ENCODE measurements at regions not wholly inside any gene's neighbourhood (a gene's known extent, or its start where the extent isn't known, plus 50 kb on each side); places are given as distances from the start of the nearest gene placed in this dataset.
"Not testable (repeated sequence)": the region's sequence is repeated elsewhere in the genome, so short reads cannot be mapped to it uniquely, and the experiment has no call there.

GRCh38 chr13:22893777-22894176, 287.0 kb upstream of the SGCG start:
- DNase-seq (ENCODE audit: low spot score) = no peak

GRCh38 chr13:22897571-22898314, 283.0 kb upstream of the SGCG start:
- no peak for DNase-seq (ENCODE audit: low spot score)

GRCh38 chr13:22900416-22900951, 280.3 kb upstream of the SGCG start:
- DNase-seq (ENCODE audit: low spot score) = not testable (repeated sequence)

- DNase-seq (ENCODE audit: low spot score) = no peak
Observed at GRCh38 chr13:22903301-22903700, 277.5 kb upstream of the SGCG start.

- DNase-seq (ENCODE audit: low spot score) = no peak
Observed at GRCh38 chr13:22903925-22904324, 276.9 kb upstream of the SGCG start.

GRCh38 chr13:22915442-22916082, 265.2 kb upstream of the SGCG start:
- DNase-seq (ENCODE audit: low spot score) = peak; percentile 82

- not testable (repeated sequence) for DNase-seq (ENCODE audit: low spot score)
Observed at GRCh38 chr13:22916276-22916675, 264.5 kb upstream of the SGCG start.

- DNase-seq (ENCODE audit: low spot score) = peak; percentile 49
Observed at GRCh38 chr13:22925881-22926747, 254.7 kb upstream of the SGCG start.

GRCh38 chr13:22926748-22927400, 253.9 kb upstream of the SGCG start:
- DNase-seq (ENCODE audit: low spot score) = no peak

GRCh38 chr13:22927845-22928244, 252.9 kb upstream of the SGCG start:
- DNase-seq (ENCODE audit: low spot score) = not testable (repeated sequence)

- DNase-seq (ENCODE audit: low spot score) = no peak
Observed at GRCh38 chr13:22929381-22930126, 251.2 kb upstream of the SGCG start.

GRCh38 chr13:22931576-22931975, 249.2 kb upstream of the SGCG start:
- DNase-seq (ENCODE audit: low spot score) = no peak

- not testable (repeated sequence) for DNase-seq (ENCODE audit: low spot score)
Observed at GRCh38 chr13:22932632-22933412, 248.0 kb upstream of the SGCG start.

GRCh38 chr13:22933571-22934181, 247.1 kb upstream of the SGCG start:
- no peak for DNase-seq (ENCODE audit: low spot score)

GRCh38 chr13:22934744-22935523, 245.8 kb upstream of the SGCG start:
- no peak for DNase-seq (ENCODE audit: low spot score)

GRCh38 chr13:22936228-22936627, 244.6 kb upstream of the SGCG start:
- DNase-seq (ENCODE audit: low spot score) = no peak

GRCh38 chr13:22937241-22937640, 243.5 kb upstream of the SGCG start:
- DNase-seq (ENCODE audit: low spot score) = no peak

- DNase-seq (ENCODE audit: low spot score) = no peak
Observed at GRCh38 chr13:22937953-22938352, 242.8 kb upstream of the SGCG start.

GRCh38 chr13:22938576-22938975, 242.2 kb upstream of the SGCG start:
- no peak for DNase-seq (ENCODE audit: low spot score)

Measured in Ammon's horn (tissue), 1 donor.